NCI-H2171 treated with DMSO at 0.1 percent for 48 hours (cell line): ENCODE measurements at regions not wholly inside any gene's neighbourhood (a gene's known extent, or its start where the extent isn't known, plus 50 kb on each side); places are given as distances from the start of the nearest gene placed in this dataset.

Source experiments
- DNase-seq: peaks from one replicate; lab custom pipeline; 2025; lab: John Stamatoyannopoulos, UW

DNA sequence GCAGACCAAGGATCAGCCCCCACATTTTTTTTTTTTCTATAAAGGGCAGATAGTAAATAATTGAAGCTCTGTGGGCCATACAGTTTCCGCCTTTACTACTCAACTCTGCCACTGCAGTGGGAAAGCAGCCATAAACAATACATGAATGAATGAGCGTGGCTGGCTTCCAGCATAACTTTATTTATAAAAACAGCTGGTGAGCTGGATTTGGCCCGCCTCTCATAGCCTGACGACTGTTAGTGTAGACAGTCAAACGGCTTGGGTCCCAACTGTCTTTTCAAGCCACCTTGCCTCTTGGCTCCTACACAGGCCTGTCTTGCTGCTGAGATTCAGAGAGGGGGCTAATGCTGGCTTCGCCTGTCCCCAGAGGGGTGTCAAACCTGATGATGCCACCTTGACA lies 169.8 kb upstream of the GPR26 start:
- DNase-seq = peak; percentile 17

DNA sequence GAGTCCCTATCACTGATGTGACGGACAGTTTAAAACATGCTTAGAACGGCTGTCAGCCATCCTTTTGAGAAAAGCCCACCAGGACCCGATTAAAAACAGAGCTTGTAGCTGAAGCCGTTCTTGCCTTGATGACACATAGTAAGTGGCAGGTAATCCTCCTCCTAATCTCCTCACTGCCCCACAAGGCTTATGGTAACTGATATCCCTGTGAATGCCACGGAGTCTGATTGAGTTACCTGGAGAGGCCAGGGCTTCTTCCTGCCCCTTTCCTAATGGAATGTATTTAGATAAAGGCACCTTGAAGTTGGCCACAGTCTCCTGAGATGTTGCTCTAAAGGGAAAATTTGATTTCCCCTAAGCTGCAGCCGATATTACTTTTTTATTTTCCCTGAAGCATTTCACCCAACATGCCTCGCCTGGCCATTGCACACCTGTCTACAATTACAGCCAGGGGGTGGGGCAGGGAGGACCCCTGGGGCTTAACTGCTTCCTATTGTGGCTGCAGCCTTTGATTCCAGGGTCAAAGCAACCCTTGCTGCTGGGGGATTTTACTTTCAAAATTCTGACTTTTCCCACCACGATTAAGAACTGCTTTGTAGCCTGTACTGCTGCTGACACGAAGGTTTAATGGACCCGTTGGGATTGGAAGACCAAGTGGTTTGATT lies 169.0 kb upstream of the GPR26 start:
- peak; percentile 3 for DNase-seq

DNA sequence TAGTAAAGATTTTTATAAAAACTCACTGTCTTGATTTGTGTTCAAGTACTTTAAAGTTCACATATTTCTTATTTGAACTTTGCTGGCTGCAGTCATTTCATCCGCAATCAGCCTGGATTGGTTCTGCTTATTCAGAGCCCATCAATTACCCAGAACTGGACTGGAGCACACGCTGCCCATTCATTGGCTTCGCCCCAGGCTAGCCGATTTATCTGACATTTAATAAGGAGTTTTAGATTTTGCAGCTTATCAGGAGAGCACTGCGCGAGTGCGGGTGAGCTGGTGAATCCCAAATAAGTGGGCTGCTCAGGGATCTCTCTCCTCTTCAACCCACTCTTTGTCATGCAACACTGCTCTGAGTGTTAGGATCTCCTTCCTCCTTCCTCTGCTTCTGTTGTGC lies 166.0 kb upstream of the GPR26 start:
- no peak for DNase-seq

DNA sequence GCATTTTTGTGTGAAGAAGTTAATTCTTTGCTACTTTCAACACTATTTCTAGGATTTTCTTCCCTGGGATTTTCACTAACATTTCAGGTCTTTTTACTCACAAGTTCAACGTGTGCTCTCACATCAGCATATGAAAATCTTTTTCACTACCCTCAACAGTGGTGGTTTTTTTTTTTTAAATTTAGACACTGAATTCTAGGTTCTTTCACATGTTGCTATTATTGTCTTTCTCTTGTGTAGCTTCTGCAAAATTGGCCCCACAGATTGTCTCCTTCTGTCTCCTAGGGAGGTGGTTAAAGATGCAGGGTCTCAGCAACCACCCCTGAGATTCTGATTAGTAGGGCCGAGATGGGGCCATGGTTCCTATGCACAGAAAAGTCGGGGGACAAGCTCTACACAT lies 165.0 kb upstream of the GPR26 start:
- DNase-seq = no peak

DNA sequence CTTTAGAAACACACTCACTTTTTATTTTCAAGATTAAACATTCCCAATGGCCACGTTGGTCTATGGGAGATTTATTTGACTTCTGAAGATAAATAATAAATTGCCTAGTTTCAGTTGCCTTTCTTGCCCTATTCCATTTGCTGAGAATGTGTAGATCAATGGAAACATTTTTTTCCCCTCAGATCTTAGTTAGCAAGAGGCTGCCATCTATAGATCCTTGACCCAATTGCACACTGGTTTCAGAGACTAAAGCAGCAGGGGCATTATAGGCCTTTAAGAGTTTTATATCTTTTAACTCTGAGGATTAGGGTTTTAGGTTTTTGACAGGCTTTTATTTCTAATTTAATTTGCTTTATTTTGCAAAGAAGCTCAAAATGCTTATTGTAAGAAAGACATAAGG lies 163.2 kb upstream of the GPR26 start:
- no peak for DNase-seq

DNA sequence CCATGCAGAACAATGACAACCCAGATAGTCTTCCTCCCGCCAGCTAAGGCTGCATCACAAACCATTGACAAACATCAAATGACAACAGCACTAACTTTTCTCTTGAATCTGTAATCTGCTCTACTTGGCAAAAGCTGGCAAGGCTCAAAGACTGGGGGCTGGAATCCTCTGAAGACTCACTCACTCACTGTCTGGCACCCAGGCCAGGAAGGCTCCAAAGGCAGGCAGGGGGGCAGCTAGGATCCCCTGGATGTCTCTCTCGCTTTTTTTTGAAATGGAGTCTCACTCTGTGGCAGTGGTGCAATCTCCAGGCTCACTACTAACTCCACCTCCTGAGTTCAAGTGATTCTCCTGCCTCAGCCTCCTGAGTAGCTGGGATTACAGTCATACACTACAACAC lies 159.7 kb upstream of the GPR26 start:
- no peak for DNase-seq

DNA sequence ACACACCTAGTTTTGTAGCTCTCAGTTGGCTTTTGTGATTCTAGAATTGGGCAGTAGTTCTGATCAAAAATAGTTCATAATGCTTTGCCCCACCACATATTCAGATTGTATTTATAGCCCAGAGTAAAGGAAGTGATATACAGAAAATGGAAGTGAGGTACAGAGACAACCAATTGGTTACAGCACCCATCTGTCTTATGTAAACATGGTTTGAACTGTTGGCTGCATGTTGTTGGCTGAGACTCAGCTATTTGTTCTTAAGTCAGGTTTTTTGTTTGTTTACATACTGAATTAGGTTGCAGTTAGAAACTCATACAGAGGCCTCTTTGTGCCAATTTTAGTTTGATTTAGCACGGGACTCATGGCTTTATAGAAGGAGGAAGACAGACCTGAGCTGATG lies 158.9 kb upstream of the GPR26 start:
- DNase-seq = peak; percentile 2

DNA sequence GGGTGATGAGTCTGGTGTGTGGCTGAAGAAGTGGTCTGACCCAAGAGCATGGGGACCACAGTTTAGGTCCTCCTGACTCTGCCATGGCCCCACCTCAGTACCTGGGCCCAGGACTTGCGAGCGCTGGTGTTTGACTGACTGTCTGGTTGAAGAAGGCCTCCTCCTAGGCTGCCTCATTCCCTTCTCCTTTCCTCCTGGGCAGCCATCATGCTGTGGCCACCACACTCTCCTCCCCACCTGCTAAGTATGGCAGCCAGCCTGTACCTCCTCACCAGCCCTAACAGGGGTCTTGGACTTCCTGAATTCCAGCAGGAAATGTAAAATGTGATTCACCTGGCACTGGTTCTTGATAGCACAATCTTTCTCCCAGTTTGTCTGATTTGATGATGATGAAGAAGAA lies 156.8 kb upstream of the GPR26 start:
- DNase-seq = no peak

DNA sequence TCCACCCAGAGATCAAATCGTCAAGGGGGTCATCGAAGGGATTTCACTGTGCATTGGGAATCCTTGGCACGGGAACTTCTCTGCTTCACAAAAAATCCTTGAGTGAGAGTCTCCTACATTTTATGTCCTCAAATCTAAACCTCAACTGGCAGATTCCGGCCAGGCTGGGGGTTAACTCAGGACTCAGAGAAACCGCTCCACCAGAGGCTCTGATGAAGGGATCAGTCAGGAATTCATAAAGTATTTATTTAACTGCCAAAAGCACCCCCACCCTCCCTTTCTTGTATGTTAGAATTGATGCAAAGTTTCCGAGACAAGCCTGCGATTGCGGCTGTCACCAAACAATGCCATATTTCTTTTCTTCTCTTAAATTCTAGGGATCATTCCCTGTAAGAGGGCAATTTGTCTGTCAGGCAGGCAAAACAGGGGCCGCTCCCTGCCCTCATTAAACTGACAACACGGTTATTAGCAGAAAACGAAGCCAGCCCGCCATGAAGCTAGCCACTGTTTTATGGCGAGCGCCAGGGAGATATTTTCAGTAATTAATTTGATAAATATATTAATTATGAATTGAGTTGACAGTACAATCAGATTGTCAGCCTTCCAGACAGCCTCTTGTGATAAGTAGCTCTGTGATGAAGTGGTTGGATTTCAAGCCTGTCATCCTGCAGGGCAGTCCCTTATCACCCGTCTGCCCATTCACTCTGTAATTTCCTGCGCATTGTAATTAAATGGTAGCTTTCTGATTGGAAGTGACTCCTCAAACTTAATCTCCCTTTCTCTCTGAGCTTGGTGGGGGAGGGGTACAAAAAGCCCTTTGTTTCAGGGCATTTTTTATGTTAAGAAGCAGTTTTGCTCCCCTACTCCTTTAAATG lies 153.0 kb upstream of the GPR26 start:
- no peak for DNase-seq

DNA sequence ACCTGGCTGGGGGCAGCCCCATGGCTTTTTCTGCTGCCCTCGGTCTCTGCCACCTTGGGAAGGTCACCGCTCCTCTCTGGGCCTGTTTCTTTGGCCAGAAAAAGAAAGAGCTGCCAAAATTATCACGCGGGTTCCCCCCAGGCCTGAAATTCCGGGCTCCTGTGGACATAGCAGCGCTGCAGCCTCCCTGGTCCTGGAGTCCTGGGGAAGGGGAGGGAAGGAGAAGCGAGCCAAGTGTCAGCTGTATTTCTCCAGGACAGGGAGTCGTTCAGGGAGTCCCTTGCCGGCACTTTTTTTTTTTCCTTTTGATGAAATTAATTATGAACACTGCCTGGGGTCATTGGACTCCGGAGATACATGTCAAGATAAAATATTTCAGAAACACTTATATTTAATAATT lies 152.3 kb upstream of the GPR26 start:
- DNase-seq = no peak

DNA sequence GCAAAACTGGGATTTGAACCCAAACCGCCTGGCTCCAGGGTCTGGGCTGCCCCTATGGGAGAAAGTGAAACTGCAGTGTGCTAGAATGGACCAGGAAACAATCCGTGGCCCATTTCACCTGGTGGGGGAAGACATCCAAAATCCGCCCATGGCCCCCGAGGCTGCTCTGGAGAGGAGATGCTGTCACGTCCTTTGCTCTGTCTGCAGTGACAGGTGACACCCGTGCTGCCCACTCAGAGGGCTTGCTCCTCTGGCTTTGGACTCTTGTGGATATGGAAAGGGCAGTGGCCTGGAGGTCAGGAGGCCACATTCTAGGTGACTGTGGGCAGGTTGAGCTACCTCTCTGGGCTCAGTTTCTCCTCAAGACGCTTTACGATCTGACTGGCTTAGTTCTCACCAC lies 151.2 kb upstream of the GPR26 start:
- DNase-seq = no peak

DNA sequence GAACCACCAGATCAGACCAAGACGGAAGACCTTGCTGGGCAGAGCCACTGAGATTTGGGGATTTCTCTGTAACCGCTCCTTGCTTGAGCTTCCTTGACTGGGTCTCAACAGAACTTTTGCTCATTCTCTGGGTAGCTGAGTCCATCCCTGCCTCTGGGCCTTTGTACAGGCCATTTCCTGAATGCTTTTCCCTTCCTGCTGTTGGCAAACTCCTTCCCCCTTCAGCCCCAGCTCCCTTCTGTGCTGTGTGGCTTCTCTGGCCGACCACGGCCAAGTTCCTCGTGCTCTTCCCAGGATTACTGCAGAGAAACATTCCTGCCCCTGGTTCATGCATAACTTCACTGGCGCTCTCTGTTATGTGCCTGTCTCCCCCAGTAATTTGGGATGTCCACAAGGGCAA lies 150.5 kb upstream of the GPR26 start:
- no peak for DNase-seq

DNA sequence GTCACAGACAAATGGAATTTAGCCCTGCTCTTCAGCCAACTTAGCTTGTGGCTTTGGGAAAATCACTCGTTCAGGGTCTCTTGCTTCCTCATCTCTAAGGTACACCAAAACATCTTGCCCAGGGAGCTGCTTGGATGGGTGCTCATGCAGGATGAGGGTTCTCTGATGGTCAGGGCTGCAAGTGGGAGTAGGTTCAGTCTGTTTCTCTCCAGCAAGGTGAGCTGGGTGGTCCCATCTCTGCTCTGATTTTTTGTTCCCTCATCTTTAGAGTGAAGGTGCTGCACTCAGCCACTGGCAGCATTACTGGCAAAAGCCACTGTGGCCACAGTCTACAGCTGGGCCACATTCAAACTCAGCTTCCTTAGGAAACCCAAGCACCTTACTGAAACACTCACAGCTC lies 149.9 kb upstream of the GPR26 start:
- DNase-seq = no peak

DNA sequence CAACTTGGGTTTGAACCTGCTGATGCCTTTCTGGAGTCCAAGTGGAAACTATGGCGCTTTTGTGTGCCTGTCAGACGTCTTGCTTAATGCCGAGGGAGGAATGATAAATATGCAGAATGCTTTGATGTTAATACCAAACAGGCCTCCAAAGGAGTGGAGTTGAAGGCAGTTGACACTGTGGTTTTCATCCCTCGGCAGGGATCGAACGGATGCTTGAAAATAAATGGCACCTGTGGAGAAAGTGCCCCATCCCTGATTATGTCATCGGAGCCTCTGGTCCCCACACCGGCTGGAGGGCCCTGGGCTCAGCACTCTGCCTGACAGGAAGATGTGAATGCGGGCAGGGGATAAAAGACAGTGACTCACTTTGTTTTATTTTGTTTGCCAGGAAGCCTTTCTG lies 148.7 kb upstream of the GPR26 start:
- no peak for DNase-seq

DNA sequence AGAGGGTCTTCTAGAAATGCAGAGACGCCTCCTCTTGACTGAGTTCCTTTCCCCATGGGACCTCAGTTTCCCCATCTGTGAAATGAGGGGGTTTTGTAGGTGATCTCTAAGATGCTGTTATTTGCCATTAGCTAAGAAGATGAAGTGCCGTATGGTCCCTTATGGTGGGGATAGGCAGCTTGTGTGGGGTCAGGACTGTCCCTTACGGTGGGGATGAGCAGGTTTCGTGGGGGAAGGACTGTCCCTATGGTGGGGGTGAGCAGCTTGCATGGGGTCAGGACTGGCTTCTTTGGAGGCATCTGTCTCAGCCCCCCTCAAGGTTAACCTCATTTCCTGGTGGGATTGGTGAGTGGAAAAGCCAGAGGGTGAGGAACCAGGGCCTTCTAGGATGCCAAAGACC lies 148.3 kb upstream of the GPR26 start:
- DNase-seq = no peak

DNA sequence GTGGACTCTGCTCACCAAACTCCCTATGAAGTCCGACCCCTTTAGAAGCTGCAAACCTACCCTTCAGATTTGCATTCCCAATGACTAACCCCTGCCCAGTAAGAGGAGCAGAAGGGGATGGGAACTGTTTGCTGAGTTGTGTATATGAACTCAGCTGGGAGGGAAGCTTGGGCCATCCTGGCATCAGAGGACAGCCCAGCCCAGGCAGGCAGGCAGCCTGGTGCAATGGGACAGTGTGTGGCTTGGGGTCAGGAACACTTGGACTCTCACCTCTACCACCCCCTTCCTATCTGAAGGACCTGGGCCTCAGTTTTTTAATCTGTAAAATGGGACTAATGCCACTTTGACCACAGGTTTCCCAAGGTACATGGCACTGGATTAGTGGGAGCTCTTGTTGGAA lies 147.4 kb upstream of the GPR26 start:
- DNase-seq = no peak

DNA sequence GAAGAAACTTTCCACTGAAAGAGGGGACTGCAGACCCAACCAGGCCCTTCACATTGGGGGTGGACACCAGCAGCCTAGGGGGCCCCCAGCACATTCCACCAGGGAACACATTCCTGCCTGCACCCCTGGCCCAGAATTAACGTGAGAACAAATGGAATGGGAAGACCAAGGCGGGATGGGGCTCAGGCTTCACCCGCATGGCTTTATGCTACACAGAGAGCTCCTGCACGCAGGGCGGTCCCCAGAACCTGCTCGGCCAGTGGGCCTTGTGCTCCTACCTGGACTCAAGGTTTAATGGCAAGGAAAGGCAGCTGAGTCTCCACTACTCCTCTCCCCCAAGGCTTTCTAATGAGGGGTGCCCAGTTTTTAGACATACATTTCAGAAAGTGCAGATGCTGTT lies 146.3 kb upstream of the GPR26 start:
- no peak for DNase-seq

DNA sequence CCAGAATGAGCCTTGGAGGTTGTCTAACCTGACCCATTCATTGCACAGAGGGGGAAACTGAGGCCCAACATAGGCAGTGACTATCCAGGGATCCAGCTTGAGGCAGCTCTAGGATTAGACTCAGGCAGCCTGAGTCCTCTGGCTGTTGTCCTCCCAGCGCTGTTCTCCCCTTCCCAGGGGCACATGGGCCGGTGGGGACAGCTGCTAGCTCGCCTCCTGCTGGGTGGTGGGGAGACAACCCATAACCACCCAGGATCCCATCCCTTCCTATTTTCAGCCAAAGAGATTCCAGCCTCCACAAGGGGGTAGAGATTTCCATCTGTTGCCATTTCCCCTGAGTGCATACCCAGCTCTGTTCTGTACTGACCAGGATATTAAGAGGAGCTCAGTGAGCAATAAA lies 145.1 kb upstream of the GPR26 start:
- no peak for DNase-seq

DNA sequence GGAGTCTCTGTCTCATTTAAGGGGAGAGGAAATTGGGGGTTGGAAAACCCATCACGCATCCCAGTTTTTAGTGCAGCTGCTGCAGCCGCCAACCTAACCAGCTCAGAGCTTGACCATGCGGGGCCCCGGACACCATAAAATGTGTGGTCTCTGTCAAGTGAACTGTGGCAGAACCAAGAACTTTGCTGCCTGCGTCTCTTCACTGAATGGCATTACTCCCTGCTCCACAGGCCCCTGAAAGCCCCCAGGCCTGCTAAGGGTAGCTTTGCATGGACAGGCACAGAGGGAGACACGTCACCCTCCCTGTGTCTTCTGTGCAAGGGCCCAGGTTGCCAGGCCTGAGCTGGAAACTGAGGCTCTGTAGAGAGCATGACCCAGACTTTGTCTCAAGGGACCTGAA lies 144.6 kb upstream of the GPR26 start:
- no peak for DNase-seq

DNA sequence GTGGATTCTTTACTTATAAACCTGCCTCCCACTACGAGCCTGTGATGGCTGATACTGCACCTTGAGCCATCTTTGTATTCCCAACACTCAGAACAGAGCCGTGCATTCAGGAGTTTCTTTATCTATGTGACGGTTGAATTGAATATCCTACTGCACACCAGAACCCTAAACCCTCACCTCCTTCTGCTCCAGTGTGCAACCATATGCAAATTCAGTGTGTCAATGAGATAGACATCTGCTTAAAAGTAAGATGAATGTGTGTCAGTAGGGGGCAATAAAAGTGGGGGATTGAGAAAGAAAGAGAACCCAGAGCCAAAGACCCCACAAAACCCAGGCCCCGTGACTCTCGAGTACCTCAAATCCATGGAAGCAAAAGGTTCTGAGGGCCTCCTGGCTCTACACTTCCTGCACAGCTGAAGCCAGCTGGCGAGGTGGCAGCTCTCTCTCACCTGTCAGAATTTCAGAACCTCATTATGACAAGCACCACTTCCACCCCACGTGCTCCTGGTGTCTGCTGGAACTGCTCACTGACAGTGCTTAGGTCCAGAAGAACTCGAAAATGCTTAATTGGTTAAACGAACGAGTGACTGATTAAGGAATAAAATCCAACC lies 143.3 kb upstream of the GPR26 start:
- DNase-seq = no peak

DNA sequence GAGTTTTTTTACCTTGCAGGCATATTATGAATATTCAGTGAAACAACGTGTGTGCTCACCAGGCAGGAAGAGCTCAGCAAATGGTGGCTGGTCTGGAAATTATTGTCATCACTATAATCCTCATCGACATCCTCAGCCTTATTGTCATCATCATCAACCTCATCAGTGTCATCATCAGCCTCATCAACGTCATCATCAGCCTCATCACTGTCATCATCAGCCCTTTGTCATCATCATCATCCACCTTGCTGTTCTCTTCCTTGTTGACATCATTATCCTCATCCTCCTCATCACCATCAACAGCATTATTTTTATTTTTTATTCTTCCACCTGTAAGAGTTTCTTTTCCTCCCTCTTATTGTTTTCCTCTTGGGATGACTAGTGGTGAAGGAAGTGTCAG lies 142.3 kb upstream of the GPR26 start:
- no peak for DNase-seq

DNA sequence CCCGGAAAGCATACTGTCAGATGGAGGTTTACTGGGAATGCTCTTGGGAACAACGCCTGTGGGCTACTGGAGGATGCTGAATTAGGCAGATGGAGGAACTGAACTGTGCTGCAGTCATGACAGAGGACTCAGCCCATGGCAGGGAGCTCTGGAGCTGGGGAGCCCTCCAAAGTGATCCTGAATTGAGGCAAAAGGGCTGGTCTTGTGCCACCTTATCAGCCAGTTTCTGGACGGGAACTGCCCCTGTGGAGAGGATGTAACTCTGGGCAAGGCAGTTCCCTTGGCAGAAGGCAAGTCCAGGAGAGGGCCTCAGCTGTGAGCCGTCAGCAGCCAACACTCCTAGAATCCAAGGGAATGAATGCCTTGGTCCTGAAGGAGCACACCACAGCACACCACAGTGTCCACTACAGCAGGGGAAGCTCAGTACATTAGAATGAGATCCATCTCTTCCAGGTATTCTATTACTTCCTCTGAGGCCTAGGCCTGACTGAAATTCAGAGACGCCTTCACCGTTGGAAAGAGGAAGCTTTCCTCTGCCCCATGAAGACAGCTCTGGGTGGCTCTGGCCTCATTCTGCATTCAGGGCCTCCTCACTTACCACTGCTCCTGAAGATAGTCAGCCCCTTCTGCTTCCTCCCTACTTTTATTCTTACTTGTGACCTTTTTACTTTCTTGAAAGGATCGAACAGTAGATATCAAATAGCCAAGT lies 139.6 kb upstream of the GPR26 start:
- peak; percentile 0 for DNase-seq

DNA sequence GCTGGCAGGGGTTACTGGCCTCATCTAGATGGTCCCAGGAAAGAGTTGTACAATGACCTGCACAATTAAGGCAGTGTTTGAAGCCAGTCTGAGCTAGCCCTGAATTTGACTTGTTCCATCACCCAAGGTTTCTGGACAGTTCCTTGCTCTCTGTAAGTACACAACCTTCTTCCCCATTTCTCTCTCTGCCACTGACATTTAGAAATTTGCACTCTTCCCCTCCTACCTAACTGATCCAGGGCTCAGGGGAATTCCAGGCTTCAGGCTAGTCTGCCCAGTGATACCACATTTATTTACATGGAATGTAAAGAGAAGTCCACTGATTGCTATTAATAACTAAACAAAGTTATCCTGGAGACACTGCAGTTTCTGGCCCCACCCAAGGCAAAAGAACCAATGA lies 139.0 kb upstream of the GPR26 start:
- DNase-seq = no peak
